Endothelial cell of umbilical vein (primary cell): ENCODE measurements at regions not wholly inside any gene's neighbourhood (a gene's known extent, or its start where the extent isn't known, plus 50 kb on each side); places are given as distances from the start of the nearest gene placed in this dataset.

Experiments
- BruUV-seq: library from RNA; stranded (reverse); fragments of 400-500 nt; replicated peaks from 2 replicates; lab custom pipeline; 2021; lab: Mats Ljungman, UMichigan
- CTCF ChIA-PET: fragments of 300-600, 350-600 bp; sonication (Branson Sonifier 250); formaldehyde crosslinking; loops from one replicate; lab custom pipeline; 2021; ENCODE audit warnings: antibody characterized with exemption, inconsistent platforms; lab: Charles Lee
- POLR2A ChIA-PET: fragments of 300-600, 350-600 bp; sonication (Branson Sonifier 250); formaldehyde crosslinking; loops from one replicate; lab custom pipeline; 2021; ENCODE audit warnings: antibody characterized with exemption, inconsistent platforms; lab: Charles Lee
- DNase-seq: peaks from one replicate; pipeline ENCODE4 v3.0.0-alpha.2; 2011; ENCODE audit warnings: low read depth, low spot score
- FAIRE-seq: peaks from 2 replicates; lab custom pipeline; 2011; peaks lifted over from hg19 to GRCh38; lab: Jason Lieb, UNC
- H2AFZ ChIP-seq: 2 replicates; pipeline ENCODE4 v1.6.0; 2012; ENCODE audit warnings: low read depth, low read length, control low read depth, inconsistent platforms
- H3K27ac ChIP-seq: 2 replicates; pipeline ENCODE4 v1.5.1; 2011; ENCODE audit warnings: low read depth, mild to moderate bottlenecking, control low read depth, low read length, moderate library complexity; ENCODE audit not compliant: insufficient read depth
- H3K27me3 ChIP-seq, 2 experiments: 2 replicates each; pipeline versions ENCODE4 v1.6.0 to v1.6.1; 2011; ENCODE audit warnings: low read length in 2 of 2, mixed read lengths in 1 of 2; ENCODE audit not compliant: control insufficient read depth in 2 of 2, insufficient read depth in 2 of 2
- H3K36me3 ChIP-seq, 2 experiments: 2 replicates in 1 of 2; 3 replicates in 1 of 2; pipeline ENCODE4 v1.5.1; 2011; ENCODE audit warnings: low read length in 2 of 2, mild to moderate bottlenecking in 1 of 2, moderate library complexity in 1 of 2; ENCODE audit not compliant: control insufficient read depth in 2 of 2, insufficient read depth in 2 of 2; ENCODE audit errors: extremely low read depth in 1 of 2
- H3K4me1 ChIP-seq: 3 replicates; pipeline ENCODE4 v1.5.1; 2011; ENCODE audit warnings: mild to moderate bottlenecking, low read length; ENCODE audit not compliant: control insufficient read depth, insufficient read depth; ENCODE audit errors: extremely low read depth
- H3K4me2 ChIP-seq: 2 replicates; pipeline ENCODE4 v1.6.1; 2011; ENCODE audit warnings: low read length, control low read depth, mixed read lengths; ENCODE audit not compliant: insufficient read depth
- H3K4me3 ChIP-seq, 3 experiments: fragments of 200-600 bp in 1 of 3; sonication (generic), shearing (Covaris generic) in 1 of 3; replicated peaks in 1 of 3; 2 replicates each; pipeline ENCODE4 v1.5.1; 2011 to 2016; ENCODE audit warnings: control low read depth in 3 of 3, low read length in 3 of 3, mild to moderate bottlenecking in 2 of 3, inconsistent platforms in 1 of 3, low read depth in 1 of 3, moderate library complexity in 1 of 3; ENCODE audit not compliant: insufficient read depth in 1 of 3
- H3K79me2 ChIP-seq: 2 replicates; pipeline ENCODE4 v1.6.0; 2012; ENCODE audit warnings: low read length, inconsistent platforms; ENCODE audit not compliant: control insufficient read depth, insufficient read depth
- H3K9ac ChIP-seq: replicated peaks from 2 replicates; pipeline ENCODE3; 2011; ENCODE audit warnings: low read length, control low read depth; ENCODE audit not compliant: insufficient read depth; ENCODE audit errors: extremely low read depth
- H3K9me1 ChIP-seq: replicated peaks from 3 replicates; pipeline ENCODE4 v1.6.0; 2011; ENCODE audit warnings: mild to moderate bottlenecking, low read length; ENCODE audit not compliant: control insufficient read depth, insufficient read depth; ENCODE audit errors: extremely low read depth
- H3K9me3 ChIP-seq: replicated peaks from 2 replicates; pipeline ENCODE4 v1.5.1; 2012; ENCODE audit warnings: low read length, inconsistent platforms; ENCODE audit not compliant: control insufficient read depth, insufficient read depth
- H4K20me1 ChIP-seq: replicated peaks from 2 replicates; pipeline ENCODE3; 2011; ENCODE audit warnings: mild to moderate bottlenecking, low read length; ENCODE audit not compliant: control insufficient read depth, insufficient read depth; ENCODE audit errors: extremely low read depth
- EZH2 ChIP-seq: IDR thresholded peaks from 2 replicates; pipeline ENCODE4 v1.6.1; 2012; ENCODE audit warnings: borderline replicate concordance, low read depth, mild to moderate bottlenecking, moderate library complexity, low read length, inconsistent platforms; ENCODE audit not compliant: severe bottlenecking
- FOS ChIP-seq: IDR thresholded peaks from 2 replicates; pipeline ENCODE4 v1.6.1; 2011; ENCODE audit warnings: mild to moderate bottlenecking, low read length, moderate library complexity, borderline replicate concordance; ENCODE audit not compliant: insufficient read depth
- GATA2 ChIP-seq: IDR thresholded peaks from 2 replicates; pipeline ENCODE4 v1.7.0; 2011; ENCODE audit warnings: low read depth, mild to moderate bottlenecking, moderate library complexity, mixed read lengths, low read length; ENCODE audit not compliant: insufficient read length, insufficient read depth
- JUN ChIP-seq: IDR thresholded peaks from 2 replicates; pipeline ENCODE4 v1.6.1; 2011; ENCODE audit warnings: borderline replicate concordance, low read depth; ENCODE audit not compliant: insufficient read length, insufficient read depth
- MYC ChIP-seq: IDR thresholded peaks from one replicate; pipeline ENCODE4 v1.6.1; 2011; ENCODE audit warnings: mild to moderate bottlenecking, low read depth, low read length
- POLR2A ChIP-seq: IDR thresholded peaks from 2 replicates; pipeline ENCODE4 v1.6.1; 2012; ENCODE audit warnings: low read depth, mild to moderate bottlenecking, control low read depth, low read length
- POLR2AphosphoS5 ChIP-seq: IDR thresholded peaks from 2 replicates; pipeline ENCODE4 v1.6.1; 2012; ENCODE audit warnings: low read depth, mild to moderate bottlenecking, control low read depth, low read length, moderate library complexity; ENCODE audit not compliant: insufficient read depth
- dilution Hi-C: fragments of 300-500 bp; cut with MboI; formaldehyde crosslinking; loops from one replicate; pipeline ENCODE4 v1.15.0; 2019; ENCODE audit warnings: low sequenced_read_pairs; ENCODE audit not compliant: extremely low pct_ligation_motif_present
- intact Hi-C: fragments of 100-400 bp; cut with micrococcal nuclease; formaldehyde crosslinking; loops from one replicate; pipeline ENCODE4 v1.10.0; 2022
- TF ChIP-seq, protein P1 (sequence below), 2 donors: IDR thresholded peaks; 1 replicate in 1 of 2; 2 replicates in 1 of 2; pipeline ENCODE4 v1.5.1; 2011; ENCODE audit warnings: low read length in 2 of 2, mild to moderate bottlenecking in 2 of 2, moderate library complexity in 2 of 2, control low read depth in 1 of 2, inconsistent platforms in 1 of 2, low read depth in 1 of 2; ENCODE audit not compliant: insufficient read depth in 1 of 2; ENCODE audit errors: extremely low read depth in 1 of 2
- TF ChIP-seq, protein P2 (sequence below): IDR thresholded peaks from 2 replicates; pipeline ENCODE4 v1.6.1; 2011; ENCODE audit not compliant: insufficient read depth, insufficient read length

DNA sequence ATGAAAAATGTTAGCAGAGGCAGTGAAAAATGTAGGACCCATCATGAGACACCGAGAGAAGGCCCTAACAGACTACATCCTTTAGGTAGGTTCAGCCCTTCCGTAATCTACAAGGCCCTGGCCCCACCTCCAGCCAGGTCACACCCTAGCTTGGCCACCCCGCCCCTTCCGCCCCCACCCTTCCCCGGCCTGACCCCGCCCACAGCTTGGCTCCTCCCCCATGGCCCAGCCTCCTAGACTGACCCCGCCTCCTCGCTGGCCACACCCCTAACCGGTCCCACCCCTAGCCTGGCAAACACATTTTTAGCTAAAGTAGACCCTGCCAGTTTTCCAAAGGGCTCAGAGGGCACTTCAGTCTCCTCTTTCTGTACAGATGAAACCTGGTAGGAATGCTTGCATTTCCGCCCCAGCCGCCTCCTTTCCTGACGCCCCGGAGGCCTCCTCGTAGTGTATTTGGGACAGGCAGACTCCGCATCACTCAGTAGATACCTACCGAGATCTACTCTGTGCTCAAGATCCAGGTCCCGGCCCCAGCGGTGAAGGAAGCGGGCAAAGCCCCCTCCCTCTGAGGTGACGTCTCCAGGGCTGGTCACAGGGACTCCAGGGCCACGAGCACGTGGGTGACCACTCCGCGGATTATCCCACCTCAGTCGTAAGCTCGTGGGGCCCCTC is 443.5 kb downstream of the PREX1 start:
- Histone ChIP-seq H3K27ac (no peak overlapping the region), H3K36me3 (no peaks in the 10 kb centered on the region), H3K9ac (no peak overlapping the region), H3K9me1 (no peaks in the 10 kb centered on the region), H3K9me3 (no peaks in the 10 kb centered on the region), H3K27me3 (no peaks in the 10 kb centered on the region), H3K79me2 (no peaks in the 10 kb centered on the region), H3K4me2 (no peak overlapping the region), H2AFZ (no peak overlapping the region), H4K20me1 (no peaks in the 10 kb centered on the region), H3K4me3 (no peak overlapping the region), H3K4me1 (no peaks in the 10 kb centered on the region)
- POLR2A ChIA-PET: no interaction called here
- intact Hi-C loops: no loop called here
- DNase-seq: no peak
- no TSS peak for BruUV-seq
- dilution Hi-C loops: no loop called here
- CTCF ChIA-PET: no interaction called here
- TF ChIP-seq MYC: no peak
- no peak for TF ChIP-seq EZH2
- no peak for TF ChIP-seq GATA2
- TF ChIP-seq JUN: no peak
- TF ChIP-seq, protein P1, sequence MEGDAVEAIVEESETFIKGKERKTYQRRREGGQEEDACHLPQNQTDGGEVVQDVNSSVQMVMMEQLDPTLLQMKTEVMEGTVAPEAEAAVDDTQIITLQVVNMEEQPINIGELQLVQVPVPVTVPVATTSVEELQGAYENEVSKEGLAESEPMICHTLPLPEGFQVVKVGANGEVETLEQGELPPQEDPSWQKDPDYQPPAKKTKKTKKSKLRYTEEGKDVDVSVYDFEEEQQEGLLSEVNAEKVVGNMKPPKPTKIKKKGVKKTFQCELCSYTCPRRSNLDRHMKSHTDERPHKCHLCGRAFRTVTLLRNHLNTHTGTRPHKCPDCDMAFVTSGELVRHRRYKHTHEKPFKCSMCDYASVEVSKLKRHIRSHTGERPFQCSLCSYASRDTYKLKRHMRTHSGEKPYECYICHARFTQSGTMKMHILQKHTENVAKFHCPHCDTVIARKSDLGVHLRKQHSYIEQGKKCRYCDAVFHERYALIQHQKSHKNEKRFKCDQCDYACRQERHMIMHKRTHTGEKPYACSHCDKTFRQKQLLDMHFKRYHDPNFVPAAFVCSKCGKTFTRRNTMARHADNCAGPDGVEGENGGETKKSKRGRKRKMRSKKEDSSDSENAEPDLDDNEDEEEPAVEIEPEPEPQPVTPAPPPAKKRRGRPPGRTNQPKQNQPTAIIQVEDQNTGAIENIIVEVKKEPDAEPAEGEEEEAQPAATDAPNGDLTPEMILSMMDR (IDR thresholded peaks at IDR 0.05; ENCODE audit: extremely low read depth in 1 of 2, insufficient read depth in 1 of 2, low read depth in 1 of 2, low read length in 2 of 2): no peak
- no peak for TF ChIP-seq POLR2A
- TF ChIP-seq, protein P2, sequence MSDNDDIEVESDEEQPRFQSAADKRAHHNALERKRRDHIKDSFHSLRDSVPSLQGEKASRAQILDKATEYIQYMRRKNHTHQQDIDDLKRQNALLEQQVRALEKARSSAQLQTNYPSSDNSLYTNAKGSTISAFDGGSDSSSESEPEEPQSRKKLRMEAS: no peak
- no peak for TF ChIP-seq FOS
- no peak for TF ChIP-seq POLR2AphosphoS5
- FAIRE-seq: no peak
